Astrocyte of the hippocampus (primary cell): ENCODE measurements at regions not wholly inside any gene's neighbourhood (a gene's known extent, or its start where the extent isn't known, plus 50 kb on each side); places are given as distances from the start of the nearest gene placed in this dataset.

Experiments used
- DNase-seq: peaks from one replicate; pipeline ENCODE4 v3.0.0; 2011; ENCODE audit warnings: low read depth, low spot score

GRCh38 chr10:32171204-32171603 is 115.0 kb upstream of the KIF5B start:
- DNase-seq = no peak

- DNase-seq = peak; percentile 48
Measured at GRCh38 chr10:32169556-32169955, 113.3 kb upstream of the KIF5B start.

- DNase-seq = no peak
Measured at GRCh38 chr10:32167450-32167849, 111.2 kb upstream of the KIF5B start.

GRCh38 chr10:32166365-32166764 is 110.1 kb upstream of the KIF5B start:
- no peak for DNase-seq

GRCh38 chr10:32163762-32164148 is 107.5 kb upstream of the KIF5B start:
- no peak for DNase-seq

- no peak for DNase-seq
Measured at GRCh38 chr10:32163071-32163761, 107.0 kb upstream of the KIF5B start.

GRCh38 chr10:32161586-32161985 is 105.4 kb upstream of the KIF5B start:
- no peak for DNase-seq

GRCh38 chr10:32160864-32161263 is 104.6 kb upstream of the KIF5B start:
- DNase-seq = no peak

GRCh38 chr10:32159264-32159663 is 103.0 kb upstream of the KIF5B start:
- DNase-seq = no peak

- DNase-seq = no peak
Measured at GRCh38 chr10:32156031-32156495, 99.8 kb upstream of the KIF5B start.

- DNase-seq = peak; percentile 88
Measured at GRCh38 chr10:32155075-32155516, 98.9 kb upstream of the KIF5B start.

GRCh38 chr10:32153931-32154330 is 97.7 kb upstream of the KIF5B start:
- no peak for DNase-seq

GRCh38 chr10:32153252-32153651 is 97.0 kb upstream of the KIF5B start:
- no peak for DNase-seq

- DNase-seq = no peak
Measured at GRCh38 chr10:32151871-32152270, 95.6 kb upstream of the KIF5B start.

- peak; percentile 49 for DNase-seq
Measured at GRCh38 chr10:32150532-32151101, 94.4 kb upstream of the KIF5B start.

- DNase-seq = peak; percentile 94
Measured at GRCh38 chr10:32149252-32149955, 93.2 kb upstream of the KIF5B start.

- DNase-seq = no peak
Measured at GRCh38 chr10:32148864-32149251, 92.6 kb upstream of the KIF5B start.

GRCh38 chr10:32147730-32148129 is 91.5 kb upstream of the KIF5B start:
- DNase-seq = no peak

- DNase-seq = no peak
Measured at GRCh38 chr10:32146166-32146565, 89.9 kb upstream of the KIF5B start.

- no peak for DNase-seq
Measured at GRCh38 chr10:32144817-32145688, 88.8 kb upstream of the KIF5B start.

GRCh38 chr10:32143302-32143847 is 87.2 kb upstream of the KIF5B start:
- no peak for DNase-seq

GRCh38 chr10:32142646-32143045 is 86.4 kb upstream of the KIF5B start:
- no peak for DNase-seq
